GM12878 (cell line): ENCODE measurements at regions not wholly inside any gene's neighbourhood (a gene's known extent, or its start where the extent isn't known, plus 50 kb on each side); places are given as distances from the start of the nearest gene placed in this dataset.

Experiments
- BRCA1 ChIP-seq: IDR thresholded peaks from 2 replicates; pipeline ENCODE4 v1.6.1; 2011; ENCODE audit warnings: low read depth, low read length, improper control_type of control experiment
- CREB1 ChIP-seq: IDR thresholded peaks from 2 replicates; pipeline ENCODE4 v1.6.1; 2012; ENCODE audit warnings: low read depth, mild to moderate bottlenecking, inconsistent platforms
- CTCF ChIP-seq, 3 experiments: IDR thresholded peaks in 2 of 3; conservative IDR thresholded peaks in 1 of 3; 2 replicates each; pipeline ENCODE4 v1.5.1; 2011; ENCODE audit warnings: low read depth in 3 of 3, low read length in 3 of 3, mild to moderate bottlenecking in 3 of 3, control low read depth in 2 of 3, moderate library complexity in 2 of 3, inconsistent platforms in 1 of 3, mixed read lengths in 1 of 3; ENCODE audit not compliant: control insufficient read depth in 2 of 3, insufficient read depth in 1 of 3; ENCODE audit errors: extremely low read depth in 1 of 3
- PRDM15 ChIP-seq: fragments of 450-650 bp; formaldehyde crosslinking; IDR thresholded peaks from 2 replicates; pipeline ENCODE4 v1.4.0; 2020; ENCODE audit warnings: mild to moderate bottlenecking, moderate library complexity
- RAD21 ChIP-seq: IDR thresholded peaks from 2 replicates; pipeline ENCODE4 v1.6.1; 2011; ENCODE audit warnings: mild to moderate bottlenecking, low read depth, low read length, moderate library complexity; ENCODE audit not compliant: insufficient read depth
- SIN3A ChIP-seq: IDR thresholded peaks from 2 replicates; pipeline ENCODE4 v1.6.1; 2012; ENCODE audit warnings: low read depth, low read length, improper control_type of control experiment
- SRF ChIP-seq, 2 experiments: IDR thresholded peaks; 2 replicates each; pipeline ENCODE4 v1.6.1; 2011; ENCODE audit warnings: low read depth in 2 of 2, low read length in 2 of 2, mild to moderate bottlenecking in 1 of 2, moderate library complexity in 1 of 2
- TAF1 ChIP-seq: IDR thresholded peaks from 2 replicates; pipeline ENCODE4 v1.6.1; 2011; ENCODE audit warnings: mild to moderate bottlenecking, low read depth, low read length, borderline replicate concordance
- YBX1 ChIP-seq: fragments of 450-650 bp; IDR thresholded peaks from 2 replicates; pipeline ENCODE4 v1.6.1; 2016; ENCODE audit warnings: antibody characterized with exemption

- TF ChIP-seq SRF (IDR thresholded peaks at IDR 0.05; ENCODE audit: low read depth in 2 of 2, low read length in 2 of 2) (no peak), TAF1 (no peak), RAD21 (no peak), CTCF (IDR thresholded peaks at IDR 0.05 in 2 of 3, conservative IDR thresholded peaks at IDR 0.05 in 1 of 3; ENCODE audit: control insufficient read depth in 2 of 3, extremely low read depth in 1 of 3, insufficient read depth in 1 of 3, low read depth in 3 of 3, low read length in 3 of 3) (no peak), SIN3A (no peak), PRDM15 (CRISPR knock-in tag) (no peak), CREB1 (no peak), BRCA1 (no peak), YBX1 (no peak)
Observed at GRCh38 chr4:98781641-98782357, 123.4 kb upstream of the TSPAN5 start.
